GM19372 (cell line): ENCODE measurements at regions not wholly inside any gene's neighbourhood (a gene's known extent, or its start where the extent isn't known, plus 50 kb on each side); places are given as distances from the start of the nearest gene placed in this dataset.
"Not testable (repeated sequence)": the region's sequence is repeated elsewhere in the genome, so short reads cannot be mapped to it uniquely, and the experiment has no call there.

Experiments
- ATAC-seq: cut with Tn5 transposase; IDR thresholded peaks from one replicate; pipeline ENCODE4 v1.9.1; 2021; ENCODE audit warnings: mild to moderate bottlenecking, low read depth, moderate library complexity; ENCODE audit not compliant: unreplicated experiment

GRCh38 chr16:59543641-59544040, 809.5 kb upstream of the GOT2 start:
- no peak for ATAC-seq

- no peak for ATAC-seq
Measured at GRCh38 chr16:59540621-59541020, 806.5 kb upstream of the GOT2 start.

GRCh38 chr16:59535298-59535697, 801.2 kb upstream of the GOT2 start:
- no peak for ATAC-seq

GRCh38 chr16:59527206-59527997, 793.3 kb upstream of the GOT2 start:
- ATAC-seq, result no peak

GRCh38 chr16:59522826-59523225, 788.7 kb upstream of the GOT2 start:
- no peak for ATAC-seq

- not testable (repeated sequence) for ATAC-seq
Measured at GRCh38 chr16:59518721-59519120, 784.6 kb upstream of the GOT2 start.

GRCh38 chr16:59514651-59515050, 780.5 kb upstream of the GOT2 start:
- ATAC-seq, result no peak

- ATAC-seq, result no peak
Measured at GRCh38 chr16:59510008-59510424, 775.9 kb upstream of the GOT2 start.

- ATAC-seq, result no peak
Measured at GRCh38 chr16:59500601-59501000, 766.5 kb upstream of the GOT2 start.

GRCh38 chr16:59487067-59487466, 753.0 kb upstream of the GOT2 start:
- no peak for ATAC-seq

- ATAC-seq, result no peak
Measured at GRCh38 chr16:59484833-59485516, 750.9 kb upstream of the GOT2 start.

- ATAC-seq, result no peak
Measured at GRCh38 chr16:59478838-59479237, 744.7 kb upstream of the GOT2 start.

GRCh38 chr16:59470556-59470955, 736.4 kb upstream of the GOT2 start:
- no peak for ATAC-seq

- ATAC-seq, result no peak
Measured at GRCh38 chr16:59469266-59469665, 735.1 kb upstream of the GOT2 start.

- ATAC-seq, result no peak
Measured at GRCh38 chr16:59463776-59464175, 729.7 kb upstream of the GOT2 start.

GRCh38 chr16:59459806-59460205, 725.7 kb upstream of the GOT2 start:
- no peak for ATAC-seq

- no peak for ATAC-seq
Measured at GRCh38 chr16:59455497-59455896, 721.4 kb upstream of the GOT2 start.

GRCh38 chr16:59450513-59450912, 716.4 kb upstream of the GOT2 start:
- ATAC-seq, result not testable (repeated sequence)

GRCh38 chr16:59440502-59440901, 706.4 kb upstream of the GOT2 start:
- ATAC-seq, result no peak

GRCh38 chr16:59432896-59433295, 698.8 kb upstream of the GOT2 start:
- no peak for ATAC-seq

GRCh38 chr16:59432276-59432675, 698.2 kb upstream of the GOT2 start:
- ATAC-seq, result no peak

GRCh38 chr16:59424714-59425273, 690.7 kb upstream of the GOT2 start:
- ATAC-seq, result no peak
